HEK293 (cell line): ENCODE measurements at regions not wholly inside any gene's neighbourhood (a gene's known extent, or its start where the extent isn't known, plus 50 kb on each side); places are given as distances from the start of the nearest gene placed in this dataset.

ENCODE experiments used
- CTCF ChIA-PET: fragments of 350-600 bp; formaldehyde crosslinking; extraction: SDS; loops from one replicate; lab custom pipeline; 2021; ENCODE audit warnings: antibody characterized with exemption; lab: Yijun Ruan, JAX
- POLR2A ChIA-PET: fragments of 300-600 bp; formaldehyde crosslinking; extraction: SDS; loops from one replicate; lab custom pipeline; 2020; ENCODE audit warnings: antibody characterized with exemption, inconsistent platforms; lab: Yijun Ruan, JAX
- H3K27ac ChIP-seq: fragments of 200-500 bp; sonication (Bioruptor generic); 2 replicates; pipeline ENCODE4 v1.5.1; 2014; ENCODE audit warnings: low read depth, low read length, control low read depth, inconsistent platforms; ENCODE audit errors: extremely low read depth
- H3K36me3 ChIP-seq, 2 experiments: fragments of 200-500 bp in 1 of 2; sonication (Bioruptor generic) in 1 of 2; 1 replicate in 1 of 2; 2 replicates in 1 of 2; pipeline ENCODE4 v1.5.1; 2014 to 2017; ENCODE audit warnings: inconsistent platforms in 2 of 2, low read length in 2 of 2; ENCODE audit not compliant: control insufficient read depth in 2 of 2, insufficient read depth in 1 of 2
- H3K4me1 ChIP-seq: fragments of 200-500 bp; sonication (Bioruptor generic); 2 replicates; pipeline ENCODE4 v1.5.1; 2014; ENCODE audit warnings: mild to moderate bottlenecking, low read length, inconsistent platforms; ENCODE audit not compliant: control insufficient read depth, insufficient read depth
- H3K4me3 ChIP-seq: 2 replicates; pipeline ENCODE4 v1.5.1; 2011; ENCODE audit warnings: low read depth, mild to moderate bottlenecking, control low read depth, low read length, moderate library complexity
- H3K9me3 ChIP-seq: fragments of 200-500 bp; sonication (Bioruptor generic); 2 replicates; pipeline ENCODE4 v1.5.1; 2014; ENCODE audit warnings: low read depth, low read length, inconsistent platforms; ENCODE audit not compliant: control insufficient read depth, insufficient read depth
- GLIS2 ChIP-seq: fragments of 450-650 bp; formaldehyde crosslinking; IDR thresholded peaks from 2 replicates; pipeline ENCODE4 v1.5.1; 2016; ENCODE audit warnings: missing biosample characterization, missing genetic modification characterization
- HOXA7 ChIP-seq: sonication (generic); formaldehyde crosslinking; IDR thresholded peaks from 2 replicates; pipeline ENCODE4 v1.8.1; 2022; ENCODE audit warnings: missing genetic modification reagents, borderline replicate concordance
- HOXC10 ChIP-seq: sonication (generic); formaldehyde crosslinking; IDR thresholded peaks from 2 replicates; pipeline ENCODE4 v1.8.1; 2023; ENCODE audit warnings: mild to moderate bottlenecking, missing genetic modification reagents
- OSR2 ChIP-seq: fragments of 450-650 bp; formaldehyde crosslinking; IDR thresholded peaks from 2 replicates; pipeline ENCODE4 v1.5.1; 2016; ENCODE audit warnings: missing biosample characterization, missing genetic modification characterization
- SETDB1 ChIP-seq: IDR thresholded peaks from one replicate; pipeline ENCODE4 v1.6.1; 2017; ENCODE audit warnings: mild to moderate bottlenecking, low read length, moderate library complexity, mixed read lengths; ENCODE audit not compliant: insufficient read length
- SP7 ChIP-seq: fragments of 450-650 bp; formaldehyde crosslinking; IDR thresholded peaks from 2 replicates; pipeline ENCODE4 v1.5.1; 2016; ENCODE audit warnings: missing biosample characterization, missing genetic modification characterization
- YY2 ChIP-seq: fragments of 450-650 bp; formaldehyde crosslinking; IDR thresholded peaks from 2 replicates; pipeline ENCODE4 v1.5.1; 2016; ENCODE audit warnings: missing biosample characterization, missing genetic modification characterization
- ZBTB17 ChIP-seq: fragments of 450-650 bp; formaldehyde crosslinking; IDR thresholded peaks from 2 replicates; pipeline ENCODE4 v1.5.1; 2016; ENCODE audit warnings: missing biosample characterization, missing genetic modification characterization
- ZBTB21 ChIP-seq: fragments of 450-650 bp; formaldehyde crosslinking; IDR thresholded peaks from 2 replicates; pipeline ENCODE4 v1.5.1; 2017; ENCODE audit warnings: missing biosample characterization, missing genetic modification characterization
- ZNF626 ChIP-seq: fragments of 450-650 bp; sonication (Bioruptor Pico); formaldehyde crosslinking; IDR thresholded peaks from 2 replicates; pipeline ENCODE4 v1.5.1; 2018; ENCODE audit warnings: missing biosample characterization, missing genetic modification characterization, inconsistent platforms
- ZNF677 ChIP-seq: fragments of 450-650 bp; IDR thresholded peaks from 2 replicates; pipeline ENCODE4 v1.5.0; 2018; ENCODE audit warnings: missing biosample characterization, mild to moderate bottlenecking, missing genetic modification characterization, moderate library complexity
- ZNF776 ChIP-seq: fragments of 450-650 bp; formaldehyde crosslinking; IDR thresholded peaks from 2 replicates; pipeline ENCODE4 v1.5.0; 2017; ENCODE audit warnings: missing biosample characterization, missing genetic modification characterization, borderline replicate concordance
- ZNF843 ChIP-seq: fragments of 450-650 bp; formaldehyde crosslinking; IDR thresholded peaks from 2 replicates; pipeline ENCODE4 v1.5.1; 2016; ENCODE audit warnings: missing biosample characterization, missing genetic modification characterization
- TF ChIP-seq, protein P1 (sequence below): fragments of 450-650 bp; formaldehyde crosslinking; IDR thresholded peaks from 2 replicates; pipeline ENCODE4 v1.5.1; 2016; ENCODE audit warnings: missing biosample characterization, missing genetic modification characterization
- TF ChIP-seq, protein P2 (sequence below): fragments of 450-650 bp; formaldehyde crosslinking; IDR thresholded peaks from 2 replicates; pipeline ENCODE4 v1.5.1; 2017; ENCODE audit warnings: missing biosample characterization, missing genetic modification characterization
- TF ChIP-seq, protein P3 (sequence below): fragments of 450-650 bp; formaldehyde crosslinking; IDR thresholded peaks from 2 replicates; pipeline ENCODE4 v1.5.1; 2016; ENCODE audit warnings: missing biosample characterization, missing genetic modification characterization
- TF ChIP-seq, protein P4 (sequence below): fragments of 450-650 bp; formaldehyde crosslinking; IDR thresholded peaks from 2 replicates; pipeline ENCODE4 v1.5.1; 2016; ENCODE audit warnings: missing biosample characterization, missing genetic modification characterization
- TF ChIP-seq, protein P5 (sequence below): fragments of 450-650 bp; formaldehyde crosslinking; IDR thresholded peaks from 2 replicates; pipeline ENCODE4 v1.5.1; 2016; ENCODE audit warnings: missing biosample characterization, missing genetic modification characterization, low read depth
- TF ChIP-seq, protein P6 (sequence below): fragments of 450-650 bp; formaldehyde crosslinking; IDR thresholded peaks from 2 replicates; pipeline ENCODE4 v1.5.1; 2016; ENCODE audit warnings: missing biosample characterization, missing genetic modification characterization

DNA sequence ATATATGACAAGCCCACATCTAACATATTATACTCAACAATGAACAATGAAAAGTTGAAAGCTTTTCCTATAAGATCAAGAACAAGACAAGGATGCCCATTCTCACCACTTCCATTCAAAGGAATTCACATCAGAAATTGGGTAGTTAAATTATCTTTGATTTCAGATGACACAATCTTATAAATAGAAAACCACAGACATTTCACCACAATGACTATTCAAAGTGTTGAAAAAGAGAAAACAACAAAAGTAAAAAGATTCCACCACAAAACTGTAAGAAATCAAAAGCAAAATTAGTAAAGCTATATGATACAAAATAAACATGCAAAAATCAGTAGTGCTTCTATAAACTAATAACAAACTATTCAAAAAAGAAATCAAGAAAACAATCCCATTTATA lies 279.7 kb upstream of the MYT1L start (continued):
- TF ChIP-seq SETDB1 (no peak), ZBTB21 (no peak), ZNF843 (tag by site-specific recombination) (no peak)
- TF ChIP-seq, protein P1, sequence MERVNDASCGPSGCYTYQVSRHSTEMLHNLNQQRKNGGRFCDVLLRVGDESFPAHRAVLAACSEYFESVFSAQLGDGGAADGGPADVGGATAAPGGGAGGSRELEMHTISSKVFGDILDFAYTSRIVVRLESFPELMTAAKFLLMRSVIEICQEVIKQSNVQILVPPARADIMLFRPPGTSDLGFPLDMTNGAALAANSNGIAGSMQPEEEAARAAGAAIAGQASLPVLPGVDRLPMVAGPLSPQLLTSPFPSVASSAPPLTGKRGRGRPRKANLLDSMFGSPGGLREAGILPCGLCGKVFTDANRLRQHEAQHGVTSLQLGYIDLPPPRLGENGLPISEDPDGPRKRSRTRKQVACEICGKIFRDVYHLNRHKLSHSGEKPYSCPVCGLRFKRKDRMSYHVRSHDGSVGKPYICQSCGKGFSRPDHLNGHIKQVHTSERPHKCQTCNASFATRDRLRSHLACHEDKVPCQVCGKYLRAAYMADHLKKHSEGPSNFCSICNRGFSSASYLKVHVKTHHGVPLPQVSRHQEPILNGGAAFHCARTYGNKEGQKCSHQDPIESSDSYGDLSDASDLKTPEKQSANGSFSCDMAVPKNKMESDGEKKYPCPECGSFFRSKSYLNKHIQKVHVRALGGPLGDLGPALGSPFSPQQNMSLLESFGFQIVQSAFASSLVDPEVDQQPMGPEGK (tag by site-specific recombination), result no peak

DNA sequence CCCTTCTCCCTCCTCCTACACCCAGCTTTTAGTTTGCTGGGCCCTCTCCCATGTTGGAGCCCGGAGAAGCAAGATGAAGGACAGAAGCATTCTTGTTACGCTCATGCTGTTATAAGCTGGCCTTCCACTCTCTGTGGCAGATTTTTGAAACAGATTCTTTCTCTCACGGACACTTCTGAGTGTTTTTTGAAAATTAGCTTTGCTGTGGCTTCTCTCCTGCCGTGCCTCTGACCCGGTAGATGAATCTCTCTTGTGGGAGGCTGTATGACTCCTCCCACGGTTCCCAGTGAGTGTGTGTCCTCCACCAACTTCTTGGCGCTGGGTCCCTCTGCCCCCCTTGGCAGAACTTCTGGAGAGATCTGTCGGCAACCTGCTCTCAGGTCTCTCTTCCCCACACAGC lies 269.3 kb upstream of the MYT1L start:
- H3K9me3 ChIP-seq, result no peaks in the 10 kb centered on the region
- H3K27ac ChIP-seq, result no peak overlapping the region
- POLR2A ChIA-PET, result no interaction called here
- H3K4me3 ChIP-seq, result no peak overlapping the region
- no peaks in the 10 kb centered on the region for H3K4me1 ChIP-seq
- no peaks in the 10 kb centered on the region for H3K36me3 ChIP-seq
- CTCF ChIA-PET, result no interaction called here
- TF ChIP-seq HOXA7, result no peak
- no peak for TF ChIP-seq ZBTB17
- TF ChIP-seq, protein P2, sequence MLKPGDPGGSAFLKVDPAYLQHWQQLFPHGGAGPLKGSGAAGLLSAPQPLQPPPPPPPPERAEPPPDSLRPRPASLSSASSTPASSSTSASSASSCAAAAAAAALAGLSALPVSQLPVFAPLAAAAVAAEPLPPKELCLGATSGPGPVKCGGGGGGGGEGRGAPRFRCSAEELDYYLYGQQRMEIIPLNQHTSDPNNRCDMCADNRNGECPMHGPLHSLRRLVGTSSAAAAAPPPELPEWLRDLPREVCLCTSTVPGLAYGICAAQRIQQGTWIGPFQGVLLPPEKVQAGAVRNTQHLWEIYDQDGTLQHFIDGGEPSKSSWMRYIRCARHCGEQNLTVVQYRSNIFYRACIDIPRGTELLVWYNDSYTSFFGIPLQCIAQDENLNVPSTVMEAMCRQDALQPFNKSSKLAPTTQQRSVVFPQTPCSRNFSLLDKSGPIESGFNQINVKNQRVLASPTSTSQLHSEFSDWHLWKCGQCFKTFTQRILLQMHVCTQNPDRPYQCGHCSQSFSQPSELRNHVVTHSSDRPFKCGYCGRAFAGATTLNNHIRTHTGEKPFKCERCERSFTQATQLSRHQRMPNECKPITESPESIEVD (tag by site-specific recombination), result no peak
- no peak for TF ChIP-seq ZNF626 (tag by site-specific recombination)
- TF ChIP-seq GLIS2 (tag by site-specific recombination), result no peak
- TF ChIP-seq ZNF776 (tag by site-specific recombination), result no peak
- TF ChIP-seq ZNF677 (tag by site-specific recombination), result no peak
- no peak for TF ChIP-seq HOXC10
- no peak for TF ChIP-seq SP7 (tag by site-specific recombination)
- TF ChIP-seq, protein P3, sequence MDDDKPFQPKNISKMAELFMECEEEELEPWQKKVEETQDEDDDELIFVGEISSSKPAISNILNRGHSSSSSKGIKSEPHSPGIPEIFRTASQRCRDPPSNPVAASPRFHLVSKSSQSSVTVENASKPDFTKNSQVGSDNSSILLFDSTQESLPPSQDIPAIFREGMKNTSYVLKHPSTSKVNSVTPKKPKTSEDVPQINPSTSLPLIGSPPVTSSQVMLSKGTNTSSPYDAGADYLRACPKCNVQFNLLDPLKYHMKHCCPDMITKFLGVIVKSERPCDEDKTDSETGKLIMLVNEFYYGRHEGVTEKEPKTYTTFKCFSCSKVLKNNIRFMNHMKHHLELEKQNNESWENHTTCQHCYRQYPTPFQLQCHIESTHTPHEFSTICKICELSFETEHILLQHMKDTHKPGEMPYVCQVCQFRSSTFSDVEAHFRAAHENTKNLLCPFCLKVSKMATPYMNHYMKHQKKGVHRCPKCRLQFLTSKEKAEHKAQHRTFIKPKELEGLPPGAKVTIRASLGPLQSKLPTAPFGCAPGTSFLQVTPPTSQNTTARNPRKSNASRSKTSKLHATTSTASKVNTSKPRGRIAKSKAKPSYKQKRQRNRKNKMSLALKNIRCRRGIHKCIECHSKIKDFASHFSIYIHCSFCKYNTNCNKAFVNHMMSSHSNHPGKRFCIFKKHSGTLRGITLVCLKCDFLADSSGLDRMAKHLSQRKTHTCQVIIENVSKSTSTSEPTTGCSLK, result no peak
- TF ChIP-seq, protein P4, sequence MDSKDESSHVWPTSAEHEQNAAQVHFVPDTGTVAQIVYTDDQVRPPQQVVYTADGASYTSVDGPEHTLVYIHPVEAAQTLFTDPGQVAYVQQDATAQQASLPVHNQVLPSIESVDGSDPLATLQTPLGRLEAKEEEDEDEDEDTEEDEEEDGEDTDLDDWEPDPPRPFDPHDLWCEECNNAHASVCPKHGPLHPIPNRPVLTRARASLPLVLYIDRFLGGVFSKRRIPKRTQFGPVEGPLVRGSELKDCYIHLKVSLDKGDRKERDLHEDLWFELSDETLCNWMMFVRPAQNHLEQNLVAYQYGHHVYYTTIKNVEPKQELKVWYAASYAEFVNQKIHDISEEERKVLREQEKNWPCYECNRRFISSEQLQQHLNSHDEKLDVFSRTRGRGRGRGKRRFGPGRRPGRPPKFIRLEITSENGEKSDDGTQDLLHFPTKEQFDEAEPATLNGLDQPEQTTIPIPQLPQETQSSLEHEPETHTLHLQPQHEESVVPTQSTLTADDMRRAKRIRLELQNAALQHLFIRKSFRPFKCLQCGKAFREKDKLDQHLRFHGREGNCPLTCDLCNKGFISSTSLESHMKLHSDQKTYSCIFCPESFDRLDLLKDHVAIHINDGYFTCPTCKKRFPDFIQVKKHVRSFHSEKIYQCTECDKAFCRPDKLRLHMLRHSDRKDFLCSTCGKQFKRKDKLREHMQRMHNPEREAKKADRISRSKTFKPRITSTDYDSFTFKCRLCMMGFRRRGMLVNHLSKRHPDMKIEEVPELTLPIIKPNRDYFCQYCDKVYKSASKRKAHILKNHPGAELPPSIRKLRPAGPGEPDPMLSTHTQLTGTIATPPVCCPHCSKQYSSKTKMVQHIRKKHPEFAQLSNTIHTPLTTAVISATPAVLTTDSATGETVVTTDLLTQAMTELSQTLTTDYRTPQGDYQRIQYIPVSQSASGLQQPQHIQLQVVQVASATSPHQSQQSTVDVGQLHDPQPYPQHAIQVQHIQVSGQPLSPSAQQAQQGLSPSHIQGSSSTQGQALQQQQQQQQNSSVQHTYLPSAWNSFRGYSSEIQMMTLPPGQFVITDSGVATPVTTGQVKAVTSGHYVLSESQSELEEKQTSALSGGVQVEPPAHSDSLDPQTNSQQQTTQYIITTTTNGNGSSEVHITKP (tag by site-specific recombination), result no peak
- TF ChIP-seq, protein P5, sequence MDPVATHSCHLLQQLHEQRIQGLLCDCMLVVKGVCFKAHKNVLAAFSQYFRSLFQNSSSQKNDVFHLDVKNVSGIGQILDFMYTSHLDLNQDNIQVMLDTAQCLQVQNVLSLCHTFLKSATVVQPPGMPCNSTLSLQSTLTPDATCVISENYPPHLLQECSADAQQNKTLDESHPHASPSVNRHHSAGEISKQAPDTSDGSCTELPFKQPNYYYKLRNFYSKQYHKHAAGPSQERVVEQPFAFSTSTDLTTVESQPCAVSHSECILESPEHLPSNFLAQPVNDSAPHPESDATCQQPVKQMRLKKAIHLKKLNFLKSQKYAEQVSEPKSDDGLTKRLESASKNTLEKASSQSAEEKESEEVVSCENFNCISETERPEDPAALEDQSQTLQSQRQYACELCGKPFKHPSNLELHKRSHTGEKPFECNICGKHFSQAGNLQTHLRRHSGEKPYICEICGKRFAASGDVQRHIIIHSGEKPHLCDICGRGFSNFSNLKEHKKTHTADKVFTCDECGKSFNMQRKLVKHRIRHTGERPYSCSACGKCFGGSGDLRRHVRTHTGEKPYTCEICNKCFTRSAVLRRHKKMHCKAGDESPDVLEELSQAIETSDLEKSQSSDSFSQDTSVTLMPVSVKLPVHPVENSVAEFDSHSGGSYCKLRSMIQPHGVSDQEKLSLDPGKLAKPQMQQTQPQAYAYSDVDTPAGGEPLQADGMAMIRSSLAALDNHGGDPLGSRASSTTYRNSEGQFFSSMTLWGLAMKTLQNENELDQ (tag by site-specific recombination), result no peak
- no peak for TF ChIP-seq YY2 (tag by site-specific recombination)
- no peak for TF ChIP-seq OSR2 (tag by site-specific recombination)
- TF ChIP-seq, protein P6, sequence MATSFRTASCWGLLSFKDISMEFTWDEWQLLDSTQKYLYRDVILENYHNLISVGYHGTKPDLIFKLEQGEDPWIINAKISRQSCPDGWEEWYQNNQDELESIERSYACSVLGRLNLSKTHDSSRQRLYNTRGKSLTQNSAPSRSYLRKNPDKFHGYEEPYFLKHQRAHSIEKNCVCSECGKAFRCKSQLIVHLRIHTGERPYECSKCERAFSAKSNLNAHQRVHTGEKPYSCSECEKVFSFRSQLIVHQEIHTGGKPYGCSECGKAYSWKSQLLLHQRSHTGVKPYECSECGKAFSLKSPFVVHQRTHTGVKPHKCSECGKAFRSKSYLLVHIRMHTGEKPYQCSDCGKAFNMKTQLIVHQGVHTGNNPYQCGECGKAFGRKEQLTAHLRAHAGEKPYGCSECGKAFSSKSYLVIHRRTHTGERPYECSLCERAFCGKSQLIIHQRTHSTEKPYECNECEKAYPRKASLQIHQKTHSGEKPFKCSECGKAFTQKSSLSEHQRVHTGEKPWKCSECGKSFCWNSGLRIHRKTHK, result no peak
- TF ChIP-seq, all 188 proteins: peak for 0
